ENCODE measurements at regions not wholly inside any gene's neighbourhood (a gene's known extent, or its start where the extent isn't known, plus 50 kb on each side); places are given as distances from the start of the nearest gene placed in this dataset.

GRCh38 chrX:98029861-98030260, 1146.2 kb downstream of the RPA4 start:
- Histone ChIP-seq H3K27me3 (ENCODE audit: low read length) (no peaks in the 10 kb centered on the region), H3K4me2 (ENCODE audit: low read depth, low read length, poor library complexity, severe bottlenecking) (peak overlapping the region; percentile 55), H3K79me2 (ENCODE audit: low read length) (no peaks in the 10 kb centered on the region), H3K4me1 (ENCODE audit: low read length) (peaks cover 47% of the 10 kb centered on the region), H3K36me3 (ENCODE audit: insufficient read depth, low read length) (no peaks in the 10 kb centered on the region), H3K4me3 (ENCODE audit: low read length) (0 out of 2 replicates have a peak overlapping the region, but pooled peaks have one; percentile 37), H3K27ac (ENCODE audit: low read length) (peak overlapping the region; percentile 87), H3K9ac (ENCODE audit: low read length) (peak overlapping the region; percentile 52; the same call in 1 of the 2 replicates), H2AFZ (ENCODE audit: low read length) (peak overlapping the region; percentile 28; the same call in 1 of the 2 replicates), H4K20me1 (ENCODE audit: insufficient read depth, low read depth, low read length) (no peaks in the 10 kb centered on the region), H3K9me2 (replicated peaks; ENCODE audit: insufficient read depth, low read length) (no peaks in the 10 kb centered on the region), H3K9me3 (ENCODE audit: low read length) (peaks cover 10% of the 10 kb centered on the region)
- DNase-seq: no peak

DNA sequence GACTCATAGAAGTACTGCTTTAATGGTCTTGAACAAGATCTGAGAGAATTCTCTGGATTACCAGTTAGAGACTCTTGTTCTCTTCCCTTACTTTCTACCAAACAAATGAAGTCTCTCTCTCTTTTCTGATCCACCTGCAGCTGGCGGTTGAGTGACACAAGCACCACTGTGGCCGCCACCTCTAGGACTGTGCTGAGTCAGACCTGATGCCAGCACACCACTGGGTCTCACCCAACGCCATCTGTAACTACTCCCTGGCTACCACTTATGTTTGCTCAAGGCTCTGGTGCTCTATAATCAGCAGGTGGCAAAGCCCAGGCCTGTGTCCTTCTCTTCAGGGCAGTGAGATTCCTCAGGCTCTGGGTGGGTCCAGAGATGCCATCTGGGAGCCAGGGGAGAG, 1173.5 kb downstream of the RPA4 start:
- no peaks in the 10 kb centered on the region for H3K4me1 ChIP-seq (ENCODE audit: low read length)
- no peak for DNase-seq
- H3K4me3 ChIP-seq (ENCODE audit: low read length): no peak overlapping the region
- H3K27ac ChIP-seq (ENCODE audit: low read length): no peak overlapping the region
- no peaks in the 10 kb centered on the region for H3K36me3 ChIP-seq (ENCODE audit: insufficient read depth, low read length)
- no peak overlapping the region for H2AFZ ChIP-seq (ENCODE audit: low read length)
- H3K9ac ChIP-seq (ENCODE audit: low read length): no peak overlapping the region
- no peaks in the 10 kb centered on the region for H3K79me2 ChIP-seq (ENCODE audit: low read length)
- no peak overlapping the region for H3K4me2 ChIP-seq (ENCODE audit: low read depth, low read length, poor library complexity, severe bottlenecking)
- H3K9me3 ChIP-seq (ENCODE audit: low read length): 0 out of 2 replicates have a peak, but pooled peaks cover 3% of the 10 kb centered on the region
- no peaks in the 10 kb centered on the region for H4K20me1 ChIP-seq (ENCODE audit: insufficient read depth, low read depth, low read length)
- H3K9me2 ChIP-seq (replicated peaks; ENCODE audit: insufficient read depth, low read length): no peaks in the 10 kb centered on the region
- no peaks in the 10 kb centered on the region for H3K27me3 ChIP-seq (ENCODE audit: low read length)

- Histone ChIP-seq H3K79me2 (ENCODE audit: low read length) (no peaks in the 10 kb centered on the region), H4K20me1 (ENCODE audit: insufficient read depth, low read depth, low read length) (no peaks in the 10 kb centered on the region), H3K27ac (ENCODE audit: low read length) (no peak overlapping the region), H3K9ac (ENCODE audit: low read length) (no peak overlapping the region), H3K4me3 (ENCODE audit: low read length) (no peak overlapping the region), H3K4me2 (ENCODE audit: low read depth, low read length, poor library complexity, severe bottlenecking) (no peak overlapping the region), H3K27me3 (ENCODE audit: low read length) (no peaks in the 10 kb centered on the region), H3K36me3 (ENCODE audit: insufficient read depth, low read length) (no peaks in the 10 kb centered on the region), H3K9me2 (replicated peaks; ENCODE audit: insufficient read depth, low read length) (no peaks in the 10 kb centered on the region), H3K9me3 (ENCODE audit: low read length) (no peaks in the 10 kb centered on the region), H3K4me1 (ENCODE audit: low read length) (0 out of 2 replicates have a peak, but pooled peaks cover 3% of the 10 kb centered on the region), H2AFZ (ENCODE audit: low read length) (no peak overlapping the region)
- DNase-seq: no peak
These were observed 1181.4 kb downstream of the RPA4 start for GRCh38 chrX:98065151-98065550.

- H3K27ac ChIP-seq (ENCODE audit: low read length): no peak overlapping the region
- H3K9me2 ChIP-seq (replicated peaks; ENCODE audit: insufficient read depth, low read length): no peaks in the 10 kb centered on the region
- H3K9me3 ChIP-seq (ENCODE audit: low read length): no peaks in the 10 kb centered on the region
- no peak overlapping the region for H3K4me2 ChIP-seq (ENCODE audit: low read depth, low read length, poor library complexity, severe bottlenecking)
- no peak overlapping the region for H2AFZ ChIP-seq (ENCODE audit: low read length)
- H3K27me3 ChIP-seq (ENCODE audit: low read length): no peaks in the 10 kb centered on the region
- no peak overlapping the region for H3K4me3 ChIP-seq (ENCODE audit: low read length)
- no peaks in the 10 kb centered on the region for H3K36me3 ChIP-seq (ENCODE audit: insufficient read depth, low read length)
- no peak overlapping the region for H3K9ac ChIP-seq (ENCODE audit: low read length)
- 0 out of 2 replicates have a peak, but pooled peaks cover 3% of the 10 kb centered on the region for H3K4me1 ChIP-seq (ENCODE audit: low read length)
- H3K79me2 ChIP-seq (ENCODE audit: low read length): no peaks in the 10 kb centered on the region
- no peak for DNase-seq
- no peaks in the 10 kb centered on the region for H4K20me1 ChIP-seq (ENCODE audit: insufficient read depth, low read depth, low read length)
These were observed 1183.9 kb downstream of the RPA4 start for GRCh38 chrX:98067611-98068010.

DNA sequence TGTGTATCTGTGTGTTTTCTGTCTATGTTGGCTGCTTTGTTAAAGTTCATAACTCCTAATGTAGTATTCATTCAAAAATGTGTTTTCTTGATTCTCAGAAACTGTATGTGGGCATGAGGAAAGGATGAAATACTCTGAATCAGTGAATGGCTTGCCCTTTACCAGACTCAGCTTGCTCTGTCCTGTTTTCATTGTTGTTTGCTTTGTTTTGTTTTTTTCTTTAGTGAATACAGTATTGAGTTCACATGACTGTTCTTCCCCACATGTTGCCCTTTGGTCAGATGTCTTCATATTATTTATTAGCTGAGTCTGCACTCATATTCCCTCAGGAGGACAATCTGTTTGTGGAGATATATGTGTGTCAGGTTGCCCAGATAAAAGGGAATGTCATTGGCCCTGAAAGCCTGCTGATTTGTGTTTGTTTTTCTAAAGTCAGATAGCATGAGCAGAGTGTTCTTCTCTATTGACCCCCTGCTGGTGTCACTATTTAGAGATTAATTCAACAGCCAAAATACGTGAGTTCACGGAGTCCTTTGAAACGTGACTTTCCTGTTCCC, 1184.4 kb downstream of the RPA4 start:
- Histone ChIP-seq H3K9me3 (ENCODE audit: low read length) (no peaks in the 10 kb centered on the region), H4K20me1 (ENCODE audit: insufficient read depth, low read depth, low read length) (no peaks in the 10 kb centered on the region), H3K4me2 (ENCODE audit: low read depth, low read length, poor library complexity, severe bottlenecking) (no peak overlapping the region), H3K4me3 (ENCODE audit: low read length) (no peak overlapping the region), H3K36me3 (ENCODE audit: insufficient read depth, low read length) (no peaks in the 10 kb centered on the region), H3K9ac (ENCODE audit: low read length) (no peak overlapping the region), H3K9me2 (replicated peaks; ENCODE audit: insufficient read depth, low read length) (no peaks in the 10 kb centered on the region), H3K79me2 (ENCODE audit: low read length) (no peaks in the 10 kb centered on the region), H3K27ac (ENCODE audit: low read length) (no peak overlapping the region), H2AFZ (ENCODE audit: low read length) (no peak overlapping the region), H3K27me3 (ENCODE audit: low read length) (no peaks in the 10 kb centered on the region), H3K4me1 (ENCODE audit: low read length) (0 out of 2 replicates have a peak, but pooled peaks cover 3% of the 10 kb centered on the region)
- DNase-seq: no peak

DNA sequence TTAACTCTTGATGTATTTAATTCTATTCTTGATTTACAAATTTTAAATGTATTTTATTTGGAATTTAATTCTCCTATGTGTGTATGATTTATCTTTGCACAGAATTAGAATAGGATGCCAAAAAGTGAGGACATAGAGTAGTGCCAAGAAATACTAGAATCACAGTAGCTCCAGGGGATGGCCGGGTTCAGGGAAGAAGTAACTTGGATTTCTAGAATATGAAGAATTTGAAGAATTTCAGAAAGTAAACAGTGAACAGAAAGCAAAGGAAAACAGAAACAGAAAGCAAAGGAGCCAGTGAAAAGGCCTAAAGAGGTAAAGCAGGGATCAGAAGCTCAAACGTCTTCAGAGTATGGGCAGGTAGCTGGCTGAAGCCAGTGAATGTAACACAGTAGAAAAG, 1187.6 kb downstream of the RPA4 start:
- no peaks in the 10 kb centered on the region for H3K27me3 ChIP-seq (ENCODE audit: low read length)
- no peaks in the 10 kb centered on the region for H3K36me3 ChIP-seq (ENCODE audit: insufficient read depth, low read length)
- no peak overlapping the region for H3K27ac ChIP-seq (ENCODE audit: low read length)
- no peaks in the 10 kb centered on the region for H4K20me1 ChIP-seq (ENCODE audit: insufficient read depth, low read depth, low read length)
- no peak overlapping the region for H3K4me2 ChIP-seq (ENCODE audit: low read depth, low read length, poor library complexity, severe bottlenecking)
- no peak for DNase-seq
- H3K4me3 ChIP-seq (ENCODE audit: low read length): no peak overlapping the region
- 0 out of 2 replicates have a peak, but pooled peaks cover 3% of the 10 kb centered on the region for H3K4me1 ChIP-seq (ENCODE audit: low read length)
- no peaks in the 10 kb centered on the region for H3K9me3 ChIP-seq (ENCODE audit: low read length)
- no peak overlapping the region for H3K9ac ChIP-seq (ENCODE audit: low read length)
- no peak overlapping the region for H2AFZ ChIP-seq (ENCODE audit: low read length)
- no peaks in the 10 kb centered on the region for H3K9me2 ChIP-seq (replicated peaks; ENCODE audit: insufficient read depth, low read length)
- no peaks in the 10 kb centered on the region for H3K79me2 ChIP-seq (ENCODE audit: low read length)

DNA sequence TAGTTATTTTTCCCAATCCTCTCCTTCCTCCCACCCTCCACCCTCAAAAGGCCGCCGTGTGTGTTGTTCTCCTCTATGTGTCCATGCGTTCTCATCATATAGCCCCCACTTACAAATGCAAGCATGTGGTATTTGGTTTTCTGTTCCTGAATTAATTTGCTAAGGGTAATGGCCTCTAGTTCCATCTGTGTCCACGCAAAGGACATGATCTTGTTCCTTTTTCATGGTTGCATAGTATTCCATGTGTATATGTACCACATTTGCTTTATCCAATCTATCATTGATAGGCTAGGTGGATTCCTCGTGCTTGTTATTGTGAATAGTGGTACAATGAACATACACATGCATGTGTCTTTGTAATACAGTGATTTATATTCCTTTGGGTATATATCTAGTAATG, 1193.7 kb downstream of the RPA4 start:
- Histone ChIP-seq H3K4me1 (ENCODE audit: low read length) (no peaks in the 10 kb centered on the region), H3K36me3 (ENCODE audit: insufficient read depth, low read length) (no peaks in the 10 kb centered on the region), H3K27ac (ENCODE audit: low read length) (no peak overlapping the region), H3K9me2 (replicated peaks; ENCODE audit: insufficient read depth, low read length) (no peaks in the 10 kb centered on the region), H3K4me2 (ENCODE audit: low read depth, low read length, poor library complexity, severe bottlenecking) (no peak overlapping the region), H3K27me3 (ENCODE audit: low read length) (no peaks in the 10 kb centered on the region), H4K20me1 (ENCODE audit: insufficient read depth, low read depth, low read length) (no peaks in the 10 kb centered on the region), H2AFZ (ENCODE audit: low read length) (no peak overlapping the region), H3K79me2 (ENCODE audit: low read length) (no peaks in the 10 kb centered on the region), H3K9me3 (ENCODE audit: low read length) (no peaks in the 10 kb centered on the region), H3K9ac (ENCODE audit: low read length) (no peak overlapping the region), H3K4me3 (ENCODE audit: low read length) (no peak overlapping the region)
- no peak for DNase-seq

DNA sequence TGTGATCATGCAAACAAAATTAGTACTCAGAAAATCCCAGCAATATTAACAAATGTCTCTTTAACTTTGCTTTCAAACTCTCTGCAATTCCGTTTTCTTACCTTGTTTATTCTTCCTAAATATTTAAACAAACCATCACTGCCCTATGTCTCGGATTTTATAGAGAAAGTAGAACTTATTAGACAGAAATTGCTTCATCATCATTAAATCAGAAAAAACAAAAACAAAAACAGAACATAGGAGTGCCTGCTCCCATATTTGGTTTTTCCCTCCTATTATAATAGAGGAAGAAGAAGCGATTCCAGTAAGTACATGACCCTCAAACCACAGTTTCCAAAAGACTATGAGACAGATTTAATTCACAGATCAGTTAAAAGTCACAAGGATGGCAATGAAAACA, 1228.0 kb downstream of the RPA4 start:
- Histone ChIP-seq H3K9me3 (ENCODE audit: low read length) (peaks cover 3% of the 10 kb centered on the region; the same call in 1 of the 2 replicates), H3K79me2 (ENCODE audit: low read length) (no peaks in the 10 kb centered on the region), H3K4me2 (ENCODE audit: low read depth, low read length, poor library complexity, severe bottlenecking) (no peak overlapping the region), H3K9ac (ENCODE audit: low read length) (no peak overlapping the region), H3K9me2 (replicated peaks; ENCODE audit: insufficient read depth, low read length) (no peaks in the 10 kb centered on the region), H2AFZ (ENCODE audit: low read length) (no peak overlapping the region), H3K36me3 (ENCODE audit: insufficient read depth, low read length) (no peaks in the 10 kb centered on the region), H3K4me3 (ENCODE audit: low read length) (no peak overlapping the region), H3K27ac (ENCODE audit: low read length) (no peak overlapping the region), H3K4me1 (ENCODE audit: low read length) (no peaks in the 10 kb centered on the region), H4K20me1 (ENCODE audit: insufficient read depth, low read depth, low read length) (no peaks in the 10 kb centered on the region), H3K27me3 (ENCODE audit: low read length) (no peaks in the 10 kb centered on the region)
- no peak for DNase-seq
